OCI-LY1 (cell line): ENCODE measurements at regions not wholly inside any gene's neighbourhood (a gene's known extent, or its start where the extent isn't known, plus 50 kb on each side); places are given as distances from the start of the nearest gene placed in this dataset.

Experiments used
- H2AFZ ChIP-seq: fragments of 200-600 bp; sonication (generic), shearing (Covaris generic); 2 replicates; pipeline ENCODE4 v1.6.0; 2014; ENCODE audit warnings: antibody characterized with exemption, mild to moderate bottlenecking, low read length
- H3F3A ChIP-seq: fragments of 200-600 bp; sonication (generic), shearing (Covaris generic); 2 replicates; pipeline ENCODE4 v1.6.0; 2014; ENCODE audit warnings: mild to moderate bottlenecking, antibody characterized with exemption, low read length, moderate library complexity; ENCODE audit not compliant: insufficient read depth
- H3K27ac ChIP-seq: fragments of 200-600 bp; sonication (generic); 2 replicates; pipeline ENCODE4 v1.5.1; 2014; ENCODE audit warnings: low read length, mixed run types, mild to moderate bottlenecking, low read depth; ENCODE audit not compliant: poor library complexity, severe bottlenecking
- H3K27me3 ChIP-seq: fragments of 200-600 bp; sonication (generic); 2 replicates; pipeline ENCODE4 v1.6.0; 2014; ENCODE audit warnings: antibody characterized with exemption, mild to moderate bottlenecking, low read length, moderate library complexity; ENCODE audit not compliant: insufficient read depth
- H3K36me3 ChIP-seq: fragments of 200-600 bp; sonication (generic); 2 replicates; pipeline ENCODE4 v1.6.1; 2014; ENCODE audit warnings: mild to moderate bottlenecking, antibody characterized with exemption, low read length, moderate library complexity, mixed read lengths; ENCODE audit not compliant: insufficient read depth
- H3K4me1 ChIP-seq: fragments of 200-600 bp; sonication (generic); 2 replicates; pipeline ENCODE4 v1.5.1; 2014; ENCODE audit warnings: mild to moderate bottlenecking, low read length, moderate library complexity; ENCODE audit not compliant: insufficient read depth, severe bottlenecking
- H3K4me2 ChIP-seq: fragments of 200-600 bp; sonication (generic), shearing (Covaris generic); 2 replicates; pipeline ENCODE4 v1.6.1; 2014; ENCODE audit warnings: low read length
- H3K4me3 ChIP-seq: fragments of 200-600 bp; sonication (generic); 2 replicates; pipeline ENCODE4 v1.5.1; 2014; ENCODE audit warnings: low read length, low read depth, mild to moderate bottlenecking, mixed read lengths; ENCODE audit not compliant: poor library complexity, severe bottlenecking
- H3K79me2 ChIP-seq: fragments of 200-600 bp; shearing (Covaris generic); 2 replicates; pipeline ENCODE4 v1.6.1; 2016; ENCODE audit warnings: mixed run types, low read length, mixed read lengths; ENCODE audit not compliant: insufficient read depth
- H3K9ac ChIP-seq: fragments of 200-600 bp; sonication (generic), shearing (Covaris generic); 2 replicates; pipeline ENCODE4 v1.6.1; 2014; ENCODE audit warnings: mild to moderate bottlenecking, low read length, mixed read lengths
- H3K9me2 ChIP-seq: fragments of 200-600 bp; sonication (generic), shearing (Covaris generic); 2 replicates; pipeline ENCODE4 v1.6.1; 2014; ENCODE audit warnings: low read depth, mild to moderate bottlenecking, low read length, mixed read lengths
- H3K9me3 ChIP-seq: fragments of 200-600 bp; shearing (Covaris generic); 2 replicates; pipeline ENCODE4 v1.6.1; 2014; ENCODE audit warnings: low read length, mixed read lengths
- H4K20me1 ChIP-seq: fragments of 200-600 bp; sonication (generic), shearing (Covaris generic); 2 replicates; pipeline ENCODE4 v1.6.0; 2016; ENCODE audit warnings: mild to moderate bottlenecking, low read length; ENCODE audit not compliant: insufficient read depth
- EZH2 ChIP-seq: fragments of 200-600 bp; sonication (generic), shearing (Covaris generic); IDR thresholded peaks from 2 replicates; pipeline ENCODE4 v1.8.0; 2017; ENCODE audit warnings: borderline replicate concordance, mixed run types, mild to moderate bottlenecking, antibody characterized with exemption, low read length, moderate library complexity, mixed read lengths
- TF ChIP-seq, protein P1 (sequence below): fragments of 200-600 bp; sonication (generic), shearing (Covaris generic); IDR thresholded peaks from 2 replicates; pipeline ENCODE4 v1.5.1; 2017; ENCODE audit warnings: mild to moderate bottlenecking, antibody characterized with exemption, low read length, moderate library complexity, mixed read lengths

DNA sequence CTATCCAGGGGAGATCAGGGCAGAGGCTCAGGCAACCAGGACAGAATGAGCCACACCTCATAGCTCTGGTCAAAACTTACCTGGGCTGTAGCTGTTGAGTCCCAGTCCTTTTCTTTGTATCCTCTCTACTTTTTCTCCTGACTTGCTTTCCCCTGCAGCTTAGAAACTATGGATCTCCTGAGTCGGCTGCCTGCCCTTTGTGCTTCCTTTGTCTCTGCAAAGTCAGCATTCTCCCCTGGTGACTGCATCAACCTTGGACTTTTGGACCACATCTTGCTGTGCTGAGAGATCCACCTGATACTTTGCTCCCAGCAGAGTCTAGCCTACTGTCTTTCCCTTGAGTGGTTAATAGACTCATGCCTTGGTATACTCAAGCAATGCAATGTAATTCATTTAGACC is 353.3 kb downstream of the SIPA1L2 start:
- no peak overlapping the region for H2AFZ ChIP-seq
- no peaks in the 10 kb centered on the region for H4K20me1 ChIP-seq
- no peaks in the 10 kb centered on the region for H3K4me1 ChIP-seq
- no peaks in the 10 kb centered on the region for H3K36me3 ChIP-seq
- H3K4me3 ChIP-seq = no peak overlapping the region
- H3K4me2 ChIP-seq = no peak overlapping the region
- H3K9ac ChIP-seq = no peak overlapping the region
- no peaks in the 10 kb centered on the region for H3K9me3 ChIP-seq
- TF ChIP-seq EZH2 = no peak
- TF ChIP-seq, protein P1, sequence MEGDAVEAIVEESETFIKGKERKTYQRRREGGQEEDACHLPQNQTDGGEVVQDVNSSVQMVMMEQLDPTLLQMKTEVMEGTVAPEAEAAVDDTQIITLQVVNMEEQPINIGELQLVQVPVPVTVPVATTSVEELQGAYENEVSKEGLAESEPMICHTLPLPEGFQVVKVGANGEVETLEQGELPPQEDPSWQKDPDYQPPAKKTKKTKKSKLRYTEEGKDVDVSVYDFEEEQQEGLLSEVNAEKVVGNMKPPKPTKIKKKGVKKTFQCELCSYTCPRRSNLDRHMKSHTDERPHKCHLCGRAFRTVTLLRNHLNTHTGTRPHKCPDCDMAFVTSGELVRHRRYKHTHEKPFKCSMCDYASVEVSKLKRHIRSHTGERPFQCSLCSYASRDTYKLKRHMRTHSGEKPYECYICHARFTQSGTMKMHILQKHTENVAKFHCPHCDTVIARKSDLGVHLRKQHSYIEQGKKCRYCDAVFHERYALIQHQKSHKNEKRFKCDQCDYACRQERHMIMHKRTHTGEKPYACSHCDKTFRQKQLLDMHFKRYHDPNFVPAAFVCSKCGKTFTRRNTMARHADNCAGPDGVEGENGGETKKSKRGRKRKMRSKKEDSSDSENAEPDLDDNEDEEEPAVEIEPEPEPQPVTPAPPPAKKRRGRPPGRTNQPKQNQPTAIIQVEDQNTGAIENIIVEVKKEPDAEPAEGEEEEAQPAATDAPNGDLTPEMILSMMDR = no peak
- H3K79me2 ChIP-seq = no peaks in the 10 kb centered on the region
- no peaks in the 10 kb centered on the region for H3K9me2 ChIP-seq
- no peak overlapping the region for H3K27ac ChIP-seq
- no peaks in the 10 kb centered on the region for H3K27me3 ChIP-seq
- no peaks in the 10 kb centered on the region for H3F3A ChIP-seq

- Histone ChIP-seq H3K36me3 (no peaks in the 10 kb centered on the region), H3K4me1 (no peaks in the 10 kb centered on the region), H3K79me2 (no peaks in the 10 kb centered on the region), H4K20me1 (no peaks in the 10 kb centered on the region), H3K27me3 (no peaks in the 10 kb centered on the region), H3K4me3 (no peak overlapping the region), H3K27ac (no peak overlapping the region), H3F3A (no peaks in the 10 kb centered on the region), H3K4me2 (no peak overlapping the region), H2AFZ (no peak overlapping the region), H3K9me2 (no peaks in the 10 kb centered on the region), H3K9me3 (no peaks in the 10 kb centered on the region), H3K9ac (no peak overlapping the region)
- TF ChIP-seq EZH2 = no peak
- TF ChIP-seq, protein P1 = no peak
These were observed 354.8 kb downstream of the SIPA1L2 start for GRCh38 chr1:232274999-232275710.

DNA sequence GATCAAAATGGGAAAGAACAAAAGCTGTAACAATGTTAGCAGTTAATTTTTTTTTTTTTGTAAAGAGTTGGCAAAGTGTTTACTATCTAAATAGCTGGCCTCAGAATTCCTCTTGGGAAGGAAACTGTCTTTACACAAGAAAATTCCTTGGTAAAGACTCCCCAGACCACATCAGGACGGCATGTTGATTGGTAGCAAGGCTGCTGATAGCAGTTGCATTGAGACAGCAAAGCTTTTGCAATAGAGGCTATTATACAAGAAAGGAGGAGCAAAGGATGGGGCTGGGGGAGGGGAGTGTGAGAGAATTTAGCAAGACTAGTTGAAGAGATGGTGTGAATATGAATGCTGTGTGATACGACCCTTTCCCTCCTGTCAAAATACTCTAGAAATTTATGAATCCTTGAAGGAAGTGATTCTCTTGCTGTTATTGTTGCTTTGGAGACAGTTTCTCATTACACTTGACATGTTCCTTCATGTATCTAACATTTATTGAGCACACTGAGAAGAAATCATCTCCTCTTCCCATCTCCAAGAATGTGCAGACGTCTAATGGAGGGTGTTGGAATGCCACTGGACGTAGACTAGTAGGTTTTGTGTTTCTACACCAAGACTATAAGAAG is 355.6 kb downstream of the SIPA1L2 start:
- Histone ChIP-seq H3K36me3 (no peaks in the 10 kb centered on the region), H3K27ac (no peak overlapping the region), H3K9ac (no peak overlapping the region), H2AFZ (no peak overlapping the region), H3K79me2 (no peaks in the 10 kb centered on the region), H3K9me2 (no peaks in the 10 kb centered on the region), H3K27me3 (no peaks in the 10 kb centered on the region), H3K4me3 (no peak overlapping the region), H3K9me3 (no peaks in the 10 kb centered on the region), H3F3A (no peaks in the 10 kb centered on the region), H3K4me2 (no peak overlapping the region), H3K4me1 (no peaks in the 10 kb centered on the region), H4K20me1 (no peaks in the 10 kb centered on the region)
- TF ChIP-seq, protein P1 = no peak
- TF ChIP-seq EZH2 = no peak
